HT-29 (cell line): ENCODE measurements at regions not wholly inside any gene's neighbourhood (a gene's known extent, or its start where the extent isn't known, plus 50 kb on each side); places are given as distances from the start of the nearest gene placed in this dataset.
"Not testable (repeated sequence)": the region's sequence is repeated elsewhere in the genome, so short reads cannot be mapped to it uniquely, and the experiment has no call there.

Experiments used
- DNase-seq: peaks from one replicate; pipeline ENCODE4 v3.0.0-alpha.2; 2015; ENCODE audit warnings: low spot score

DNA sequence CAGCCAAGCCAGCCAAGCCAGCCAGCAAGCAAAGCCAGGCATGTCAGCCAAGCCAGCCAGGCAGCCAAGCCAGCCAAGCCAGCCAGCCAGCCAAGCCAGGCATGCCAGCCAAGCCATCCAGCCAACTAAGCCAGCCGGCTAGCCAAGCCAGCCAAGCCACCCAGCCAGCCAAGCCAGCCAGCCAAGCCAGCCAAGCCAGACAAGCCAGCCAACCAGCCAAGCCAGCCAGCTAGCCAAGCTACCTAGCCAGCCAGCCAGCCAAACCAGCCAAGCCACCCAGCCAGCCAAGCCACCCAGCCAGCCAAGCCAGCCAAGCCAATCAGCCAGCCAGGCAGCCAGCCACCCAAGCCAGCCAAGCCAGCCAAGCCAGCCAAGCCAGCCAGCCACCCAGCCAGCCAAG is 1600.5 kb downstream of the RPIA start:
- DNase-seq = not testable (repeated sequence)

DNA sequence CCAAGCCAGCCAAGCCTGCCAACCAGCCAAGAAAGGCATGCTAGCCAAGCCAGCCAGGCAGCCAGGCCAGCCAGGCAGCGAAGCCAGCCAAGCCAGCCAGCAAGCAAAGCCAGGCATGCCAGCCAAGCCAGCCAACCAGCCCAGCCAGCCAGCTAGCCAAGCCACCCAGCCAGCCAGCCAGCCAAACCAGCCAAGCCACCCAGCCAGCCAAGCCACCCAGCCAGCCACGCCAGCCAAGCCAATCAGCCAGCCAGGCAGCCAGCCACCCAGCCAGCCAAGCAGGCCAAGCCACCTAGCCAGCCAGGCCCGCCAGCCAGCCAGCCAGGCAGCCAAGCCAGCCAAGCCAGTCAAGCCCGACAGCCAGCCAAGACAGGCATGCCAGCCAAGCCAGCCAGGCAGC is 1601.0 kb downstream of the RPIA start:
- DNase-seq = not testable (repeated sequence)

DNA sequence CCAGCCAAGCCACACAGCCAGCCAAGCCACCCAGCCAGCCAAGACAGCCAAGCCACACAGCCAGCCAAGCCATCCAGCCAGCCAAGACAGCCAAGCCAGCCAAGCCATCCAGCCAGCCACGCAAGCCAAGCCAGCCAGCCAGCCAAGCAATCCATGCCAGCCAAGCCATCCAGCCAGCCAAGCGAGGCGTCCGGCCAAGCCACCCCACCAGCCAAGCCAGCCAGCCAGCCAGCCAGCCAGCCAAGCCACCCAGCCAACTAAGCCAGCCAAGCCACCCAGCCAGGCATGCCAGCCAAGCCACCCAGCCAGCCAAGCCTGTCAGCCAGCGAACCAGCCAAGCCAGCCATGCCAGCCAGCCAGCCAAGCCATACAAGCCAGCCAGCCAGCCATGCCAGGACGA is 1601.8 kb downstream of the RPIA start:
- not testable (repeated sequence) for DNase-seq

DNA sequence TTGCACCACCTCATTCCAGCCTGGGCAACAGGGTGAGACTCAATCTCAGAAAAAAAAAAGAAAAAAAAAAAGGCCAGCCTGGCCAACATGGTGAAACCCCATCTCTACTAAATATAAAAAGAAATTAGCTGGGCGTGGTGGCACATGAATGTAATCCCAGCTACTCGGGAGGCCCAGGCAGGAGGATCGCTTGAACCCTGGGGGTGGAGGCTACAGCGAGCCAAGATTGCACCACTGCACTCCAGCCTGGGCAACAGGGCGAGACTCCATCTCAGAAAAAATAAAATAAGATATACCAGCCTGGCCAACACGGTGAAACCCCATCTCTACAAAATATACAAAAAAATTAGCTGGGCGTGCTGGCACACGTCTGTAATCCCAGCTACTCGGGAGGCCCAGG is 1602.3 kb downstream of the RPIA start:
- DNase-seq = not testable (repeated sequence)

DNA sequence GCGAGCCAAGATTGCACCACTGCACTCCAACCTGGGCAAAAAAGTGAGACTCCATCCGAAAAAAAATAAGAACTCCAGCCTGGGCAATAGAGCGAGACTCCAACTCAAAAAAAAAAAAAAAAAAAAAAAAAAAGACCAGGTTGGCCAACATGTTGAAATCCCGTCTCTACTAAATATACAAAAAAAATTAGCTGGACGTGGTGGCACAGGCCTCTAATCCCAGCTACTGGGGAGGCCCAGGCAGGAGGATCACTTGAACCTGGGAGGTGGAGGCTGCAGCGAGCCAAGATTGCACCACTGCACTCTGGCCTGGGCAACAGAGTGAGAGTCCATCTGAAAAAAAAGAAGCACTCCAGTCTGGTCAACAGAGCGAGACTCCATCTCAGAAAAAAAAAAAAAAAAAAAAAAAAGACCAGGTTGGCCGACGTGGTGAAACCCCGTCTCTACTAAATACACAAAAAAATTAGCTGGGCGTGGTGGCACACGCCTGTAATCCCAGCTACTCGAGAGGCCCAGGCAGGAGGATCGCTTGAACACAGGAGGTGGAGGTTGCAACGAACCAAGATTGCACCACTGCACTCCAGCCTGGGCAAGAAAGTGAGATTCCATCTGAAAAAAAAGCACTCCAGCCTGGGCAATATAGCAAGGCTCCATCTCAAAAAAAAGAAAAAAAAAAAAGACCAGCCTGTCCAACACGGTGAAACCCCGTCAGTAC is 1603.7 kb downstream of the RPIA start:
- not testable (repeated sequence) for DNase-seq

DNA sequence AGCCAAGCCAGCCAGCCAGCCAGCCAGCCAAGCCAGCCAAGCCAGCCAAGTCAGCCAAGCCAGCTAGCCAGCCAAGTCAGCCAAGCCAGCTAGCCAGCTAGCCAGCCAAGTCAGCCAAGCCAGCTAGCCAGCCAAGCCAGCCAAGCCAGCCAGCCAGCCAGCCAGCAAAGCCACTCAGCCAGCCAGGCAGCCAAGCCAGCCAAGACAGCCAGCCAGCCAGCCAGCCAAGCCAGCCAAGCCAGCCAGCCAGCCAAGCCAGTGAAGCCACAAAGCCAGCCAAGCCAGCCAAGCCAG is 1605.0 kb downstream of the RPIA start:
- not testable (repeated sequence) for DNase-seq

DNA sequence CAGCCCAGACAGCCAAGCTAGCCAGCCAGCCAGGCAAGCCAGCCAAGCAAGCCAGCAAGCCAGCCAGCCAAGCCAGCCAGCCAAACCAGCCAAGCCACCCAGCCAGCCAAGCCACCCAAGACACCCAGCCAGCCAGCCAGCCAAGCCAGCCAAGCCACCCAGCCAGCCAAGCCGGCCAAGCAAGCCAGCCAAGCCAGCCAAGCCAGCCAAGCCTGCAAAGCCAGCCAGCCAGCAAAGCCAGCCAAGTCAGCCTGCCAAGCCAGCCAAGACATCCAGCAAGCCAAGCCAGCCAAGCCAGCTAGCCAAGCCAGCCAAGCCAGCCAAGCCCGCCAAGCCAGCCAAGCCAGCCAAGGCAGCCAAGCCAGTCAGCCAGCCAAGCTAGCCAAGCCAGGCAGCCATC is 1606.2 kb downstream of the RPIA start:
- not testable (repeated sequence) for DNase-seq

DNA sequence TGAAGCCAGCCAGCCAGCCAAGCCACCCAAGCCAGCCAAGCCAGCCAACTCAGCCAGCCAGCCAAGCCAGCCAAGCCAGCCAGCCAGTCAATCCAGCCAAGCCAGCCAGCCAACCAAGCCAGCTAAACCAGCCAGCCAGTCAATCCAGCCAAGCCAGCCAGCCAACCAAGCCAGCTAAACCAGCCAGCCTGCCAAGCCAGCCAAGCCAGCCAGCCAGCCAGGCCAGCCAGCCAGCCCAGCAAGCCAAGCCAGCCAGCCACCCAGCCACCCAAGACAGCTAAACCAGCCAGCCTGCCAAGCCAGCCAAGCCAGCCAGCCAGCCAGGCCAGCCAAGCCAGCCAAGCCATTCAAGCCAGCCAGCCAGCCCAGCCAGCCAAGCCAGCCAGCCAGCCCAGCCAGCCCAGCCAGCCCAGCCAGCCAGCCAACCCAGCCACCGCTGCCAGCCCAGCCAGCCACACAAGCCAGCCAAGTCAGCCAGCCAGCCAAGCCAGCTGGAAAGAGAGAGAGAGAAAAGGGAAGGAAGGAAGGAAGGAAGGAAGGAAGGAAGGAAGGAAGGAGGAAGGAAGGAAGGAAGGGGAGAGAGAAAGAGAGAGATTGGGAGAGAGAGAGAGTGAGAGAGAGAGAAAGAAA is 1606.8 kb downstream of the RPIA start:
- DNase-seq = not testable (repeated sequence)

DNA sequence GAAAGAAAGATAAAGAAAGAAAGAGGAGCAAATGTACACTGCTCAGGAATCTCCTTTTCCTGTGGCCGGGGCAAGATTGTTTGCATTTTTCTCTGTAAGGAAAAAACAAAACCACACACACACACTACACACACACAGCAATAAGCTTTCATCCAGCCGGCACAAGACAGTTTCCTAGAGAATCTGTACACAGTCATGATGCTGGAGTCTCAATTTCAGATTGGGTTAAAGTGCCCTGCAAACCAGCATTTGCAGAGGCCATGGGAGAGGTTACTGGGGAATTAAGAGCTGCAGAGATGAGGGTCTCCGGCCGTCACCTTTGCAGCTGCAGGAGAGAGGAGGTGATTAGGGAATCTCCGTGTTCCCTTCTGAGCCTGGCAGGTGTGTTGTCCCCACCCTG is 1607.5 kb downstream of the RPIA start:
- DNase-seq = not testable (repeated sequence)

DNA sequence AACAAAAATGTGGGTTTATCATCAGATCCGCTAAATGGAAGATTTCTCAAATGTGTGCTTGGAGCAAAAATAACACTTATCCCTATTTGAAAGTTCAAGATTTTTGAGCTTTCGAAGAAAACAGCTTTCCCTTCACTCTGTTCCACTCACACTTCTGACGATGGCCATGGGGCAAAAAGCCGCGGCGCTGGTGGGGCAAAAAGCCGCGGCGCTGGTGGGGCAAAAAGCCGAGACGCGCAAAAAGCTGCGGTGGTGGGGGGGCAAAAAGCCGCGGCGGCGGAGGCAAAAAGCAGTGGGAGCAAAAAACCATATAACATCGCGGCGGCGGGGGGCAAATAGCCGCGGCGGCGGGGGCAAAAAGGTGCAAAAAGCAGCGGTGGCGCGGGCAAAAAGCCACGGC is 1631.5 kb downstream of the RPIA start:
- not testable (repeated sequence) for DNase-seq

DNA sequence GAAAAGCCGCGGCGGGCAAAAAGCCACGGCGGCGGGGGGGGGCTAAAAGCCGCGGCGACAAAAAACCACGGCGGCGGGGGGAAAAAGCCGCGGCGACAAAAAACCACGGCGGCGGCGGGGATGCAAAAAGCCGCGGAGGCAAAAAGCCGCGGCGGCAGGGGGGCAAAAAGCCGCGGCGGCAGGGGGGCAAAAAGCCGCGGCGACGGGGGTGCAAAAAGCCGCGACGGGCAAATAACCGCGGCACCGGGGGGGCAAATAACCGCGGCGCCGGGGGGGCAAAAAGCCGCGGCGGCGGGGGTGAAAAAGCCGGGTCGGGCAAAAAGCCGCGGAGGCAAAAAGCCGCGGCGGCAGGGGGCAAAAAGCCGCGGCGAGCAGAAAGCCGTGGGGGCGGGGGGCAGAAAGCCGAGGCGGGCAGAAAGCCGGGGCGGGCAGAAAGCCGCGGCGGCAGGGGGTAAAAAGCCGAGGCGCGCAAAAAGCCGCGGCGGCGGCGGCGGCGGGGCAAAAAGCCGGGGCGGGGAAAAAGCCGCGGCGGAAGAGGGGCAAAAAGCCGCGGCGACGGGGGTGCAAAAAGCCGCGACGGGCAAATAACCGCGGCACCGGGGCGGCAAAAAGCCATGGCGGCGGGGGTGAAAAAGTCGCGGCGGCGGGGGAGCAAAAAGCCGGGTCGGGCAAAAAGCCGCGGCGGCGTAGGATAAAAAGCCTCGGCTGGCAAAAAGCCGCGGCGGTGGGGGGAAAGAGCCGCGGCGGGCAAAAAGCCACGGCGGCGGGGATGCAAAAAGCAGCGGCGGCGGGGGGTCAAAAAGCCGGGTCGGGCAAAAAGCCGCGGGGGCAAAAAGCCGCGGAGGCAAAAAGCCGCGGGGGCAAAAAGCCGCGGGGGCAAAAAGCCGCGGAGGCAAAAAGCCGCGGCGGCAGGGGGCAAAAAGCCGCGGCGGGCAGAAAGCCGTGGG is 1632.4 kb downstream of the RPIA start:
- DNase-seq = not testable (repeated sequence)

DNA sequence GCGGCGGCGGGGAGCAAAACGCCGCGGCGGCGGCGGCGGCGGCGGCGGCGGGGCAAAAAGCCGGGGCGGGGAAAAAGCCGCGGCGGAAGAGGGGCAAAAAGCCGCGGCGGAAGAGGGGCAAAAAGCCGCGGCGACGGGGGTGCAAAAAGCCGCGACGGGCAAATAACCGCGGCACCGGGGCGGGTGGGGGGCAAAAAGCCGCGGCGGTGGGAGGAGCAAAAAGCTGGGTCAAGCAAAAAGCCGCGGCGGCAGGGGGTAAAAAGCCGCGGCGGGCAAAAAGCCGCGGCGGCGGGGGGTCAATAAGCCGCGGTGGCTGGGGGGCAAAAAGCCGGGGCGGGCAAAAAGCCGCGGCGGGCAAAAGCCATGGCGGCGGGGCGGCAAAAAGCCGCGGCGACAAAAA is 1633.2 kb downstream of the RPIA start:
- not testable (repeated sequence) for DNase-seq

DNA sequence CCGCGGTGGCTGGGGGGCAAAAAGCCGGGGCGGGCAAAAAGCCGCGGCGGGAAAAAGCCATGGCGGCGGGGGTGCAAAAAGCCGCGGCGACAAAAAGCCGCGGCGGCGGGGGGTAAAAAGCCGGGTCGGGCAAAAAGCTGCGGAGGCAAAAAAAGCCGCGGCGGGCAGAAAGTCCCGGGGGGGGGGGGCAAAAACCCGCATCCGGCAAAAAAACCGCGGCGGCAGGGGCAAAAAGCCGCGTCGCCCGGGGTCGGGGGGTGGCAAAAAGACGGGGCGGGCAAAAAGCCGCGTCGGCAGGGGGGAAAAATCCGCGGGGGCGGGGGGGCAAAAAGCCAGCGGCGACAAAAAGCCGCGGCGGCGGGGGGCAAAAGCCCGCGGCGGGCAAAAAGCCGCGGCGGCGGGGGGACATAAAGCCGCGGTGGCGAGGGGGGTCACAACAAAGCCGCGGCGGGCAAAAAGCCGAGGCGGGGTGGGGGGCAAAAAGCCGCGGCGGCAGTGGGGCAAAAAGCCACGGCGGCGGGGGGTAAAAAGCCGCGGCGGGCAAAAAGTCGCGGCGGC is 1634.4 kb downstream of the RPIA start:
- not testable (repeated sequence) for DNase-seq

DNA sequence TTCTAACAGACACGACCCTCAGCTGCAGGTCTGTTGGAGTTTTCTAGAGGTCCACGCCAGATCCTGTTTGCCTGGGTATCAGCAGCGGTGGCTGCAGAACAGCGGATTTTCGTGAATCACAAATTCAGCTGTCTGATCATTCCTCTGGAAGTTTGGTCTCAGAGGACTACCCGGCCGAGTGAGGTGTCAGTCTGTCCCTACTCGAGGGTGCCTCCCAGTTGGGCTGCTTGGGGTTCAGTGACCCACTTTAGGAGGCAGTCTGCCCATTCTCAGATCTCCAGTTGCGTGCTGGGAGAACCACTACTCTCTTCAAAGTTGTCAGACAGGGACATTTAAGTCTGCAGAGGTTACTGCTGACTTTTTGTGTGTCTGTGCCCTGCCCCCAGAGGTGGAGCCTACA is 1664.1 kb downstream of the RPIA start:
- not testable (repeated sequence) for DNase-seq

DNA sequence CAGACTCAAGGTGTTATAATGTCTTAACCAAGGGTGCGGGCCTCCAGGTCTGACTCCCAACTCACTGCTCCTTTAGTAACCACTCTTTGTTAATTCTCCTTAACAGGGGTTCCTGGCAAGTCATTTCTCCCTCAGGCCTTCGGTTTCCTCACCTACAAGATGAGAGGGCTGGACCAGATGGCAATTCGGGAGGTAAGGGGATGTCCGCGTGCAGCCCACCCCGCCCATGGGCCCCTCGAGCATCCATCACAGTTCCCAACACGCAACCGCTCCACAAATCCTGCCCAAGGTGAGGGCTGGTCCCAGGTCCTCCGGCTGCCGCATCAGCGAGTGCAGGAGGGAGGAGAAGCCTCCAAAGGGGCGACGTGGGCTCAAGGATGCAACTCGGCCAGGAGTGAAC is 1667.9 kb downstream of the RPIA start:
- DNase-seq = not testable (repeated sequence)

DNA sequence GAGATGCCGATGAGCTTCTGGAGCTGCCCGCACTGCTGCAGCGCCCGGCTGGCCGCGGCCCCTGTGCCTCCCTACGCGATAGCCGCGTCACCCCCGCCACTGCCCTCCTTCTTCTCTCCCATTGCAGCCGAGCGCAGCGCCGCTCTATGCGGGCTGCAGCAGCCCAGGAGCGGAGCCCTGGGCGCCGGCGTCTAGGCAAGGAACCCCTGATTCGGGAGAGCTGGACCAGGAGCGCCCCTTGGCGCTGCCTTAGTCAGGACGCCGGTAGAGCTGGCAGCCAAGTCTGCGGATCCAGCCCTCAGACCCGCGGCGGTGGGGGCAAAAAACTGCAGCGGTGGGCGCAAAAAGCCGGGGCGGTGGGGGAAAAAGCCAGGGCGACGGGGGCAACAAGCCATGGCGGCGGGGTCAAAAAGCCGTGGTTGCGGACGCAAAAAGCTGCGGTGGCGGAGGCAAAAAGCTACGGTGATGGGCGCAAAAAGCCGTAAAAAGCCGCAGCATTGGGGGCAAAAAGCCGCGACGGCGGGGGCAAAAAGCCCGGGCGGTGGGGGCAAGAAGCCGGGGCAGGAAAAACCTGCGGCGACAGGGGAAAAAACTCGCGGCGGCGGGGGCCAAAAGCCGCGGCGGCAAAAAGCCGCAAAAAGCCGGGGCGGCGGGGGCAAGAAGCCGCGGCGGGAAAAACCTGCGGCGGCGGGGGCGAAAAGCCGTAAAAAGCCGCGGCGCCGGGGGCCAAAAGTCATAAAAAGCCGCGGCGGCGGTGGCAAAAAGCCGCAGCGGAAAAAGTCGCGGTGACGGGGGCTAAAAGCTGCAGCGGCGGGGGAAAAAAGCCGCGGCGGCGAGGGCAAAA is 1668.6 kb downstream of the RPIA start:
- DNase-seq = not testable (repeated sequence)

DNA sequence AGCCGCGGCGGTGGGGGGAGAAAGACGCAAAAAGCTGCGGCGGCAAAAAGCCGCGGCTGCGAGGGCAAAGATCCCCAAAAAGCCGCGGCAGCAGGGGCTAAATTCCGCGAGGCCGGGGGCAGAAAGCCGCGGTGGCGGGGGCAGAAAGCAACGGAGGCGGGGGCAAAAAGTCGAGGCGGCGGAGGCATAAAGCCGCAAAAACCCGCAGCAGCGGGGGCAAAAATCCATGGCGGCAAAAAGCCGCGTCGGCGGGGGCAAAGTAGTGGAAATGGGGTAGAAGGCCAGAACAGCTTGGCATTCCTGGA is 1669.2 kb downstream of the RPIA start:
- not testable (repeated sequence) for DNase-seq
